ENCODE measurements at regions not wholly inside any gene's neighbourhood (a gene's known extent, or its start where the extent isn't known, plus 50 kb on each side); places are given as distances from the start of the nearest gene placed in this dataset.

GRCh38 chr6:41408982-41409381, 73.6 kb downstream of the NCR2 start:
- H3K4me3 ChIP-seq (ENCODE audit: insufficient read depth, low read depth, low read length), result no peak overlapping the region
- no peak overlapping the region for H2AFZ ChIP-seq (replicated peaks; ENCODE audit: low read length, poor library complexity)
- no peak overlapping the region for H4K5ac ChIP-seq (ENCODE audit: low read depth, low read length)
- H4K91ac ChIP-seq (ENCODE audit: insufficient read depth, low read depth, low read length), result no peak overlapping the region
- H2BK5ac ChIP-seq (ENCODE audit: low read depth, low read length, poor library complexity, severe bottlenecking), result no peak overlapping the region
- no peak overlapping the region for H3K27ac ChIP-seq (ENCODE audit: insufficient read depth, low read length)
- TF ChIP-seq CEBPB (IDR thresholded peaks at IDR 0.05; ENCODE audit: low read depth, low read length), result no peak
- no peak for TF ChIP-seq ELK1 (IDR thresholded peaks at IDR 0.05; ENCODE audit: borderline replicate concordance, low read depth, low read length)
- TF ChIP-seq CTCF (conservative IDR thresholded peaks at IDR 0.05; ENCODE audit: low read depth, low read length), result no peak
- no peak for TF ChIP-seq POLR2A (IDR thresholded peaks at IDR 0.05; ENCODE audit: low read depth, low read length)
- TF ChIP-seq RFX5 (IDR thresholded peaks at IDR 0.05; ENCODE audit: low read depth, low read length), result no peak
- TF ChIP-seq MAZ (IDR thresholded peaks at IDR 0.05; ENCODE audit: borderline replicate concordance, low read depth, low read length), result no peak
- no peak for TF ChIP-seq USF2 (IDR thresholded peaks at IDR 0.05; ENCODE audit: low read depth, low read length)
- TF ChIP-seq RAD21 (IDR thresholded peaks at IDR 0.05; ENCODE audit: low read length), result no peak
- TF ChIP-seq RCOR1 (IDR thresholded peaks at IDR 0.05; ENCODE audit: insufficient replicate concordance, low read length), result no peak
- no peak for TF ChIP-seq MXI1 (IDR thresholded peaks at IDR 0.05; ENCODE audit: borderline replicate concordance, low read depth, low read length)
- no peak for TF ChIP-seq NFE2L2 (IDR thresholded peaks at IDR 0.05; ENCODE audit: low read depth, low read length)
- TF ChIP-seq BHLHE40 (IDR thresholded peaks at IDR 0.05; ENCODE audit: low read depth, low read length), result no peak
- no peak for TF ChIP-seq CHD1 (IDR thresholded peaks at IDR 0.05; ENCODE audit: low read depth, low read length)
- TF ChIP-seq SMC3 (IDR thresholded peaks at IDR 0.05; ENCODE audit: low read depth, low read length), result no peak
- no peak for TF ChIP-seq FOS (IDR thresholded peaks at IDR 0.05; ENCODE audit: low read depth, low read length)
- no peak for TF ChIP-seq MAFK (IDR thresholded peaks at IDR 0.05; ENCODE audit: low read depth, low read length)
- ChIA-PET CTCF (no interaction called here), POLR2A (ENCODE audit: unreplicated experiment) (no interaction called here)
- H2AK9ac ChIP-seq (replicated peaks; ENCODE audit: low read depth, low read length, poor library complexity), result no peak overlapping the region
- intact Hi-C loops (cut with micrococcal nuclease), result no loop called here
- H3K9me1 ChIP-seq (ENCODE audit: insufficient read depth, low read length), result no peaks in the 10 kb centered on the region
- no peaks in the 10 kb centered on the region for H4K20me1 ChIP-seq (ENCODE audit: insufficient read depth, low read length)
- H2BK120ac ChIP-seq (ENCODE audit: low read depth, low read length), result no peak overlapping the region
- H2BK20ac ChIP-seq (ENCODE audit: low read depth, low read length), result no peak overlapping the region
- no peak overlapping the region for H3K9ac ChIP-seq (ENCODE audit: low read depth, low read length)
- dilution Hi-C loops (cut with HindIII; ENCODE audit: low sequenced_read_pairs, unreplicated experiment), result no loop called here
- H2BK15ac ChIP-seq (ENCODE audit: low read depth, low read length), result no peak overlapping the region
- H3K27me3 ChIP-seq (ENCODE audit: control insufficient read depth, insufficient read depth, low read length), result peaks cover 39% of the 10 kb centered on the region
- no peaks in the 10 kb centered on the region for H3K36me3 ChIP-seq (ENCODE audit: control insufficient read depth, insufficient read depth, low read length)
- no peak overlapping the region for H3K23ac ChIP-seq (ENCODE audit: low read depth, low read length)
- no peak overlapping the region for H3K18ac ChIP-seq (ENCODE audit: low read depth, low read length)
- no peak overlapping the region for H2AK5ac ChIP-seq (ENCODE audit: low read depth, low read length)
- DNase-seq (no peak), ATAC-seq (ENCODE audit: low read depth) (no peak)
- H3K9me3 ChIP-seq (ENCODE audit: control insufficient read depth, insufficient read depth, low read length), result peaks cover 1% of the 10 kb centered on the region; the same call in 1 of the 2 replicates
- no peaks in the 10 kb centered on the region for H3K79me1 ChIP-seq (ENCODE audit: low read depth in 1 of 2, low read length in 2 of 2)
- H3K4ac ChIP-seq (ENCODE audit: low read depth, low read length), result no peak overlapping the region
- H3K14ac ChIP-seq (replicated peaks; ENCODE audit: low read depth, low read length), result no peak overlapping the region
- 83% methylated on average over 23 of the region's 29 CpGs; no CpG with 5 or more reads in 1 of the 2 experiments for WGBS, 2 experiments (ENCODE audit: extremely low coverage in 2 of 2, insufficient read length in 1 of 2)
- H4K8ac ChIP-seq (ENCODE audit: low read depth in 2 of 2, low read length in 2 of 2), result no peak overlapping the region
- no TSS peak for BruUV-seq (replicated peaks)
- H3K4me1 ChIP-seq (ENCODE audit: control insufficient read depth, insufficient read depth, low read length), result no peaks in the 10 kb centered on the region
- no peak overlapping the region for H3K4me2 ChIP-seq (ENCODE audit: low read depth, low read length)
- in situ Hi-C loops (cut with MboI; ENCODE audit: low sequenced_read_pairs), result no loop called here
- no peak overlapping the region for H3K56ac ChIP-seq (ENCODE audit: extremely low read depth, insufficient read depth, low read length)

All from IMR-90 (cell line).